K562 (cell line): ENCODE measurements at regions not wholly inside any gene's neighbourhood (a gene's known extent, or its start where the extent isn't known, plus 50 kb on each side); places are given as distances from the start of the nearest gene placed in this dataset.

Experiments
- ATAC-seq: fragments of 200-7000 bp; cut with Tn5 transposase; 3 replicates; pipeline ENCODE4 v1.9.1; 2020; ENCODE audit warnings: moderate library complexity
- BruUV-seq: library from RNA; stranded (reverse); fragments of 400-500 nt; replicated peaks from 2 replicates; lab custom pipeline; 2021; lab: Mats Ljungman, UMichigan
- CTCF ChIA-PET: fragments of 300-600 bp; formaldehyde crosslinking; extraction: SDS; loops from one replicate; lab custom pipeline; 2021; ENCODE audit warnings: low intra/inter-chr PET ratio; lab: Yijun Ruan, JAX
- POLR2A ChIA-PET: fragments of 300-600, 350-650 bp; sonication (Branson Sonifier 250); formaldehyde crosslinking; extraction: SDS; loops from one replicate; lab custom pipeline; 2021; ENCODE audit warnings: antibody characterized with exemption, inconsistent platforms; lab: Yijun Ruan, JAX
- DNase-seq, 4 experiments: peaks; one replicate each; pipeline versions ENCODE4 v3.0.0 to v3.0.0-alpha.2; 2011 to 2018; ENCODE audit warnings: low spot score in 3 of 4, mixed read lengths in 3 of 4; ENCODE audit errors: extremely low read depth in 1 of 4
- FAIRE-seq: peaks from 2 replicates; lab custom pipeline; 2011; peaks lifted over from hg19 to GRCh38; lab: Jason Lieb, UNC
- H2AFZ ChIP-seq: 2 replicates; pipeline ENCODE4 v1.6.0; 2011; ENCODE audit warnings: low read depth, low read length, control low read depth, inconsistent platforms
- H3K27ac ChIP-seq: fragments of 200-600 bp; 3 replicates; pipeline ENCODE4 v1.8.0; 2011; ENCODE audit warnings: low read depth, mild to moderate bottlenecking, control low read depth, inconsistent platforms, low read length, moderate library complexity, mixed read lengths; ENCODE audit errors: extremely low read depth
- H3K27me3 ChIP-seq, 2 experiments: fragments of 300-600 bp in 1 of 2; 2 replicates in 1 of 2; 3 replicates in 1 of 2; pipeline versions ENCODE4 v1.6.0 to v1.8.0; 2011; ENCODE audit warnings: inconsistent platforms in 2 of 2, low read length in 2 of 2, mild to moderate bottlenecking in 1 of 2, mixed read lengths in 1 of 2, moderate library complexity in 1 of 2; ENCODE audit not compliant: control insufficient read depth in 2 of 2, insufficient read depth in 2 of 2
- H3K36me3 ChIP-seq: fragments of 300-600 bp; 3 replicates; pipeline ENCODE4 v1.8.0; 2011; ENCODE audit warnings: mild to moderate bottlenecking, low read length, inconsistent platforms; ENCODE audit not compliant: control insufficient read depth, insufficient read depth
- H3K4me1 ChIP-seq, 2 experiments: fragments of 200-600 bp in 1 of 2; replicated peaks in 1 of 2; 2 replicates in 1 of 2; 3 replicates in 1 of 2; pipeline versions ENCODE4 v1.5.1 to v1.8.0; 2011; ENCODE audit warnings: inconsistent platforms in 2 of 2, low read length in 2 of 2, mild to moderate bottlenecking in 1 of 2, mixed read lengths in 1 of 2, moderate library complexity in 1 of 2; ENCODE audit not compliant: control insufficient read depth in 2 of 2, insufficient read depth in 2 of 2
- H3K4me2 ChIP-seq: 2 replicates; pipeline ENCODE4 v1.6.1; 2011; ENCODE audit warnings: low read length, control low read depth, inconsistent platforms, mixed read lengths; ENCODE audit not compliant: insufficient read depth
- H3K4me3 ChIP-seq: fragments of 200-600 bp; sonication (generic), shearing (Covaris generic); 2 replicates; pipeline ENCODE4 v1.5.1; 2016; ENCODE audit warnings: control low read depth, inconsistent platforms
- H3K79me2 ChIP-seq: fragments of 200-600 bp; 3 replicates; pipeline ENCODE4 v1.8.0; 2011; ENCODE audit warnings: low read length, inconsistent platforms; ENCODE audit not compliant: control insufficient read depth, insufficient read depth
- H3K9ac ChIP-seq, 2 experiments: 2 replicates each; pipeline versions ENCODE4 v1.6.0 to v1.6.1; 2011; ENCODE audit warnings: low read depth in 2 of 2, low read length in 2 of 2, control low read depth in 1 of 2, inconsistent platforms in 1 of 2, mild to moderate bottlenecking in 1 of 2, mixed read lengths in 1 of 2; ENCODE audit not compliant: insufficient read depth in 1 of 2
- H3K9me1 ChIP-seq: one replicate; pipeline ENCODE4 v1.6.0; 2011; ENCODE audit warnings: inconsistent platforms, mild to moderate bottlenecking, low read length, moderate library complexity; ENCODE audit not compliant: control insufficient read depth, insufficient read depth
- H3K9me3 ChIP-seq: replicated peaks from 2 replicates; pipeline ENCODE4 v1.5.1; 2011; ENCODE audit warnings: low read depth, low read length, inconsistent platforms; ENCODE audit not compliant: control insufficient read depth, insufficient read depth
- H4K20me1 ChIP-seq: replicated peaks from 2 replicates; pipeline ENCODE4 v1.6.1; 2011; ENCODE audit warnings: low read length, inconsistent platforms, mixed read lengths; ENCODE audit not compliant: control insufficient read depth, insufficient read depth
- PHF20 ChIP-seq: fragments of 450-650 bp; IDR thresholded peaks from 2 replicates; pipeline ENCODE4 v1.6.1; 2018; ENCODE audit not compliant: partially characterized antibody
- PML ChIP-seq: IDR thresholded peaks from 2 replicates; pipeline ENCODE4 v1.6.1; 2012; ENCODE audit warnings: low read length, inconsistent platforms
- ZNF134 ChIP-seq: fragments of 250-450 bp; sonication (Bioruptor Pico); conservative IDR thresholded peaks from 2 replicates; pipeline ENCODE4 v1.4.0; 2020
- WGBS: fragments of 100-300 bp; shearing (Covaris generic); methylation state at CpG from one replicate; pipeline ENCODE4 v1.1.6; 2016; ENCODE audit warnings: low coverage, mixed read lengths; ENCODE audit not compliant: insufficient coverage; ENCODE audit errors: missing lambda C conversion rate; 5-methylcytosine and 5-hydroxymethylcytosine counted together
- in situ Hi-C: fragments of 300-500 bp; cut with MboI; formaldehyde crosslinking; loops from 4 replicates; pipeline ENCODE4 v1.15.0; 2018; ENCODE audit warnings: inconsistent platforms, mixed read lengths
- intact Hi-C: fragments of 100-400 bp; cut with micrococcal nuclease; formaldehyde crosslinking; loops from 2 replicates; pipeline ENCODE4 v1.14.2; 2022
- TF ChIP-seq, protein P1 (sequence below): IDR thresholded peaks from 2 replicates; pipeline ENCODE4 v1.6.1; 2011; ENCODE audit warnings: borderline replicate concordance, low read depth, mild to moderate bottlenecking, moderate library complexity, low read length; ENCODE audit not compliant: insufficient read depth, poor library complexity, severe bottlenecking

DNA sequence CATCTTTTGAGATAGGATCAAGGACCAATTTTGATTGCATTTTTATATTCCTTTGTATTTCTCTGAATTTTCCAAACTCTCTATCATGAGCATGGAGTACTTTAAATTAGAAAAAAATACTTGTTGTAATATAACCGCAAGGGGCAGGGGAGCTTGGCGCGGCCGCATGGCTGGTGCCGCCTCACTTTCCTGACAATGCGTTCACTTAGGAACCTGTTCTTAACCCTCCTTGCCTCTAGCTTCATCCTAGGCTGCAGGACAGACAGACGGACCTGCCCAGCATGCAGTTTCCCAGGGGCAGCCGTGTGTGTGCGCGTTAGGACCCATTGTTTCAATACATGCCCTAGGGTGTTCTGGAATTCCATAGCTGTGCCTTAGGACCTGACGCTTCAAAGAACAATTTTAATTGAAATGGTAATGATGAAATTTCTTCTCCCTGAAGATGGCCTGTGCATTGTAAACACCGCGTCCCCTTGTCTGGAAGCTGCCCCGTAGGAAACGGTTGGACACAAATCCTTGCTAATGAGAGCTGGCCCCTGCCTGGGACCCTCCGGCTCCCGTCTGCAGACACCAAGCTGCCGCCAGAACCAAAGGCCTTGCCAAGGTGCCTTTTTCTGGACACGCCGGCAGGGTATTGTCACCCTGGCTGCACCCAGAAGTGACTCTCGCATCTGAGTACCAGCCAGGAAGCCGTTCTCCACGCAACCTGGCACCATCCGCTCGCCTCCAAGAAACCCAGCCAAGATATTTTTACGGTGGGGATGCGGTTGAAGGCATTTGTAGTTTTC lies 466.4 kb downstream of the NPHP4 start:
- Histone ChIP-seq H3K4me1 (no peaks in the 10 kb centered on the region), H3K9me1 (no peaks in the 10 kb centered on the region), H3K27ac (no peak overlapping the region), H3K27me3 (peaks cover 6 to 39% of the 10 kb centered on the region in 2 experiments; a peak in 3 of 5 replicates), H3K36me3 (no peaks in the 10 kb centered on the region), H4K20me1 (no peaks in the 10 kb centered on the region), H3K4me2 (no peak overlapping the region), H3K4me3 (no peak overlapping the region), H3K9ac (no peak overlapping the region), H3K9me3 (no peaks in the 10 kb centered on the region), H3K79me2 (no peaks in the 10 kb centered on the region), H2AFZ (no peak overlapping the region)
- no peak for ATAC-seq
- intact Hi-C loops = no loop called here
- 1% methylated on average over 27 of the region's 27 CpGs for WGBS
- DNase-seq = peak in 1 of 4 experiments; percentile 3
- BruUV-seq = no TSS peak
- ChIA-PET CTCF (no interaction called here), POLR2A (interaction anchor here (0.6 kb wide), 1 partner anchor 11 kb away, joined by 3 read pairs; no protein-coding TSS in a partner anchor)
- FAIRE-seq = no peak
- in situ Hi-C loops = no loop called here
- TF ChIP-seq PML (no peak), ZNF134 (no peak), PHF20 (no peak)
- TF ChIP-seq, protein P1, sequence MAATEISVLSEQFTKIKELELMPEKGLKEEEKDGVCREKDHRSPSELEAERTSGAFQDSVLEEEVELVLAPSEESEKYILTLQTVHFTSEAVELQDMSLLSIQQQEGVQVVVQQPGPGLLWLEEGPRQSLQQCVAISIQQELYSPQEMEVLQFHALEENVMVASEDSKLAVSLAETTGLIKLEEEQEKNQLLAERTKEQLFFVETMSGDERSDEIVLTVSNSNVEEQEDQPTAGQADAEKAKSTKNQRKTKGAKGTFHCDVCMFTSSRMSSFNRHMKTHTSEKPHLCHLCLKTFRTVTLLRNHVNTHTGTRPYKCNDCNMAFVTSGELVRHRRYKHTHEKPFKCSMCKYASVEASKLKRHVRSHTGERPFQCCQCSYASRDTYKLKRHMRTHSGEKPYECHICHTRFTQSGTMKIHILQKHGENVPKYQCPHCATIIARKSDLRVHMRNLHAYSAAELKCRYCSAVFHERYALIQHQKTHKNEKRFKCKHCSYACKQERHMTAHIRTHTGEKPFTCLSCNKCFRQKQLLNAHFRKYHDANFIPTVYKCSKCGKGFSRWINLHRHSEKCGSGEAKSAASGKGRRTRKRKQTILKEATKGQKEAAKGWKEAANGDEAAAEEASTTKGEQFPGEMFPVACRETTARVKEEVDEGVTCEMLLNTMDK = no peak
